Endothelial cell of umbilical vein (primary cell): ENCODE measurements at regions not wholly inside any gene's neighbourhood (a gene's known extent, or its start where the extent isn't known, plus 50 kb on each side); places are given as distances from the start of the nearest gene placed in this dataset.

Experiments
- BruUV-seq: library from RNA; stranded (reverse); fragments of 400-500 nt; replicated peaks from 2 replicates; lab custom pipeline; 2021; lab: Mats Ljungman, UMichigan
- CTCF ChIA-PET: fragments of 300-600, 350-600 bp; sonication (Branson Sonifier 250); formaldehyde crosslinking; loops from one replicate; lab custom pipeline; 2021; ENCODE audit warnings: antibody characterized with exemption, inconsistent platforms; lab: Charles Lee
- POLR2A ChIA-PET: fragments of 300-600, 350-600 bp; sonication (Branson Sonifier 250); formaldehyde crosslinking; loops from one replicate; lab custom pipeline; 2021; ENCODE audit warnings: antibody characterized with exemption, inconsistent platforms; lab: Charles Lee
- DNase-seq: peaks from one replicate; pipeline ENCODE4 v3.0.0-alpha.2; 2011; ENCODE audit warnings: low read depth, low spot score
- FAIRE-seq: peaks from 2 replicates; lab custom pipeline; 2011; peaks lifted over from hg19 to GRCh38; lab: Jason Lieb, UNC
- H2AFZ ChIP-seq: 2 replicates; pipeline ENCODE4 v1.6.0; 2012; ENCODE audit warnings: low read depth, low read length, control low read depth, inconsistent platforms
- H3K27ac ChIP-seq: 2 replicates; pipeline ENCODE4 v1.5.1; 2011; ENCODE audit warnings: low read depth, mild to moderate bottlenecking, control low read depth, low read length, moderate library complexity; ENCODE audit not compliant: insufficient read depth
- H3K27me3 ChIP-seq, 2 experiments: 2 replicates each; pipeline versions ENCODE4 v1.6.0 to v1.6.1; 2011; ENCODE audit warnings: low read length in 2 of 2, mixed read lengths in 1 of 2; ENCODE audit not compliant: control insufficient read depth in 2 of 2, insufficient read depth in 2 of 2
- H3K36me3 ChIP-seq, 2 experiments: 2 replicates in 1 of 2; 3 replicates in 1 of 2; pipeline ENCODE4 v1.5.1; 2011; ENCODE audit warnings: low read length in 2 of 2, mild to moderate bottlenecking in 1 of 2, moderate library complexity in 1 of 2; ENCODE audit not compliant: control insufficient read depth in 2 of 2, insufficient read depth in 2 of 2; ENCODE audit errors: extremely low read depth in 1 of 2
- H3K4me1 ChIP-seq: 3 replicates; pipeline ENCODE4 v1.5.1; 2011; ENCODE audit warnings: mild to moderate bottlenecking, low read length; ENCODE audit not compliant: control insufficient read depth, insufficient read depth; ENCODE audit errors: extremely low read depth
- H3K4me2 ChIP-seq: 2 replicates; pipeline ENCODE4 v1.6.1; 2011; ENCODE audit warnings: low read length, control low read depth, mixed read lengths; ENCODE audit not compliant: insufficient read depth
- H3K4me3 ChIP-seq, 3 experiments: fragments of 200-600 bp in 1 of 3; sonication (generic), shearing (Covaris generic) in 1 of 3; replicated peaks in 1 of 3; 2 replicates each; pipeline ENCODE4 v1.5.1; 2011 to 2016; ENCODE audit warnings: control low read depth in 3 of 3, low read length in 3 of 3, mild to moderate bottlenecking in 2 of 3, inconsistent platforms in 1 of 3, low read depth in 1 of 3, moderate library complexity in 1 of 3; ENCODE audit not compliant: insufficient read depth in 1 of 3
- H3K79me2 ChIP-seq: 2 replicates; pipeline ENCODE4 v1.6.0; 2012; ENCODE audit warnings: low read length, inconsistent platforms; ENCODE audit not compliant: control insufficient read depth, insufficient read depth
- H3K9ac ChIP-seq: replicated peaks from 2 replicates; pipeline ENCODE3; 2011; ENCODE audit warnings: low read length, control low read depth; ENCODE audit not compliant: insufficient read depth; ENCODE audit errors: extremely low read depth
- H3K9me1 ChIP-seq: replicated peaks from 3 replicates; pipeline ENCODE4 v1.6.0; 2011; ENCODE audit warnings: mild to moderate bottlenecking, low read length; ENCODE audit not compliant: control insufficient read depth, insufficient read depth; ENCODE audit errors: extremely low read depth
- H3K9me3 ChIP-seq: replicated peaks from 2 replicates; pipeline ENCODE4 v1.5.1; 2012; ENCODE audit warnings: low read length, inconsistent platforms; ENCODE audit not compliant: control insufficient read depth, insufficient read depth
- H4K20me1 ChIP-seq: replicated peaks from 2 replicates; pipeline ENCODE3; 2011; ENCODE audit warnings: mild to moderate bottlenecking, low read length; ENCODE audit not compliant: control insufficient read depth, insufficient read depth; ENCODE audit errors: extremely low read depth
- CTCF ChIP-seq, 2 donors: IDR thresholded peaks; 1 replicate in 1 of 2; 2 replicates in 1 of 2; pipeline ENCODE4 v1.5.1; 2011; ENCODE audit warnings: low read length in 2 of 2, mild to moderate bottlenecking in 2 of 2, moderate library complexity in 2 of 2, control low read depth in 1 of 2, inconsistent platforms in 1 of 2, low read depth in 1 of 2; ENCODE audit not compliant: insufficient read depth in 1 of 2; ENCODE audit errors: extremely low read depth in 1 of 2
- EZH2 ChIP-seq: IDR thresholded peaks from 2 replicates; pipeline ENCODE4 v1.6.1; 2012; ENCODE audit warnings: borderline replicate concordance, low read depth, mild to moderate bottlenecking, moderate library complexity, low read length, inconsistent platforms; ENCODE audit not compliant: severe bottlenecking
- FOS ChIP-seq: IDR thresholded peaks from 2 replicates; pipeline ENCODE4 v1.6.1; 2011; ENCODE audit warnings: mild to moderate bottlenecking, low read length, moderate library complexity, borderline replicate concordance; ENCODE audit not compliant: insufficient read depth
- GATA2 ChIP-seq: IDR thresholded peaks from 2 replicates; pipeline ENCODE4 v1.7.0; 2011; ENCODE audit warnings: low read depth, mild to moderate bottlenecking, moderate library complexity, mixed read lengths, low read length; ENCODE audit not compliant: insufficient read length, insufficient read depth
- MYC ChIP-seq: IDR thresholded peaks from one replicate; pipeline ENCODE4 v1.6.1; 2011; ENCODE audit warnings: mild to moderate bottlenecking, low read depth, low read length
- POLR2A ChIP-seq: IDR thresholded peaks from 2 replicates; pipeline ENCODE4 v1.6.1; 2012; ENCODE audit warnings: low read depth, mild to moderate bottlenecking, control low read depth, low read length
- POLR2AphosphoS5 ChIP-seq: IDR thresholded peaks from 2 replicates; pipeline ENCODE4 v1.6.1; 2012; ENCODE audit warnings: low read depth, mild to moderate bottlenecking, control low read depth, low read length, moderate library complexity; ENCODE audit not compliant: insufficient read depth
- dilution Hi-C: fragments of 300-500 bp; cut with MboI; formaldehyde crosslinking; loops from one replicate; pipeline ENCODE4 v1.15.0; 2019; ENCODE audit warnings: low sequenced_read_pairs; ENCODE audit not compliant: extremely low pct_ligation_motif_present
- intact Hi-C: fragments of 100-400 bp; cut with micrococcal nuclease; formaldehyde crosslinking; loops from one replicate; pipeline ENCODE4 v1.10.0; 2022
- TF ChIP-seq, protein P1 (sequence below): IDR thresholded peaks from 2 replicates; pipeline ENCODE4 v1.6.1; 2011; ENCODE audit not compliant: insufficient read depth, insufficient read length

GRCh38 chr20:20814685-20815084, 102.2 kb upstream of the RALGAPA2 start:
- CTCF ChIA-PET, result interaction anchor here (1.4 kb wide), 1 partner anchor 9 kb away, joined by 6 read pairs; no protein-coding TSS in a partner anchor
- dilution Hi-C loops (no loop called here), intact Hi-C loops (no loop called here)
- H3K4me2 ChIP-seq, result no peak overlapping the region
- no peak overlapping the region for H3K27ac ChIP-seq
- no TSS peak for BruUV-seq
- no peak overlapping the region for H3K9ac ChIP-seq
- H4K20me1 ChIP-seq, result no peaks in the 10 kb centered on the region
- FAIRE-seq, result no peak
- H3K9me1 ChIP-seq, result no peaks in the 10 kb centered on the region
- no peaks in the 10 kb centered on the region for H3K79me2 ChIP-seq
- H3K9me3 ChIP-seq, result no peaks in the 10 kb centered on the region
- no peaks in the 10 kb centered on the region for H3K27me3 ChIP-seq
- no peak for TF ChIP-seq EZH2
- no peak for TF ChIP-seq POLR2AphosphoS5
- TF ChIP-seq MYC, result no peak
- TF ChIP-seq CTCF (IDR thresholded peaks at IDR 0.05; ENCODE audit: extremely low read depth in 1 of 2, insufficient read depth in 1 of 2, low read depth in 1 of 2, low read length in 2 of 2), result no peak
- TF ChIP-seq GATA2, result no peak
- no peak for TF ChIP-seq FOS
- no peak for TF ChIP-seq POLR2A
- TF ChIP-seq, protein P1, sequence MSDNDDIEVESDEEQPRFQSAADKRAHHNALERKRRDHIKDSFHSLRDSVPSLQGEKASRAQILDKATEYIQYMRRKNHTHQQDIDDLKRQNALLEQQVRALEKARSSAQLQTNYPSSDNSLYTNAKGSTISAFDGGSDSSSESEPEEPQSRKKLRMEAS, result no peak
- H3K36me3 ChIP-seq, result no peaks in the 10 kb centered on the region
- H3K4me3 ChIP-seq, result no peak overlapping the region
- H2AFZ ChIP-seq, result no peak overlapping the region
- DNase-seq, result no peak
- POLR2A ChIA-PET, result no interaction called here
- H3K4me1 ChIP-seq, result no peaks in the 10 kb centered on the region
